Neutrophil (primary cell): ENCODE measurements at regions not wholly inside any gene's neighbourhood (a gene's known extent, or its start where the extent isn't known, plus 50 kb on each side); places are given as distances from the start of the nearest gene placed in this dataset.

Experiments
- H3K27ac ChIP-seq: fragments of 200-600 bp; sonication (generic); 2 replicates; pipeline ENCODE4 v1.5.1; 2016; ENCODE audit warnings: mild to moderate bottlenecking, moderate library complexity
- H3K27me3 ChIP-seq: fragments of 200-600 bp; sonication (generic); 2 replicates; pipeline ENCODE4 v1.6.0; 2016; ENCODE audit warnings: mild to moderate bottlenecking
- H3K36me3 ChIP-seq: fragments of 200-600 bp; sonication (generic); 2 replicates; pipeline ENCODE4 v1.5.1; 2017
- H3K4me1 ChIP-seq, 2 experiments: fragments of 200-600 bp in 1 of 2; sonication (generic) in 1 of 2; 1 replicate in 1 of 2; 2 replicates in 1 of 2; pipeline versions ENCODE4 v1.5.1 to v1.6.1; 2013 to 2016; ENCODE audit warnings: low read depth in 1 of 2, low read length in 1 of 2, mild to moderate bottlenecking in 1 of 2, moderate library complexity in 1 of 2; ENCODE audit not compliant: control insufficient read depth in 1 of 2, insufficient read depth in 1 of 2
- H3K4me3 ChIP-seq, 2 experiments: fragments of 200-600 bp in 1 of 2; sonication (generic) in 1 of 2; 1 replicate in 1 of 2; 2 replicates in 1 of 2; pipeline ENCODE4 v1.5.1; 2013 to 2016; ENCODE audit warnings: low read depth in 1 of 2, low read length in 1 of 2, mild to moderate bottlenecking in 1 of 2, moderate library complexity in 1 of 2
- H3K9me3 ChIP-seq: fragments of 200-600 bp; sonication (generic); 2 replicates; pipeline ENCODE4 v1.5.1; 2016
- TF ChIP-seq, protein P1 (sequence below): fragments of 200-600 bp; sonication (generic); IDR thresholded peaks from 2 replicates; pipeline ENCODE4 v1.5.1; 2016; ENCODE audit warnings: antibody characterized with exemption

DNA sequence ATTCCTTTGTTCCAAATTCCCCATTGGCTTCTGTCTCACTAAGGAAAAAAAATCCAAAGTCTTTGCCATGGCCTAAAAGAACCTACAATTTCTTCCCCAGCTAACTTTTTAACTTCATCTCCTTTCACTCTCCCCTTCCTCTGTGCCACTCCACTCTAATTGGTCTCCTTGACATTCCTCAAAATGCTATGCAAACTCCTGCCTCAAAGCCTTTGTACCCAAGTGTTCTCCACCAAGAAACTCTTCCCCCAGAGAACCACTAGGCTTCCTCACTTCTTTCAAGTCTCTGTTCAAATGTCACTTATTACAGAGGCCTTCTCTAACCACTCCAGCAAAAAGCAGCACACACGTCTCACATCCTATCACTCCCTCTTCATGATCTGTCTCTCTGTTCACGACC is 91.6 kb upstream of the NR4A3 start:
- no peak overlapping the region for H3K27ac ChIP-seq
- no peaks in the 10 kb centered on the region for H3K27me3 ChIP-seq
- TF ChIP-seq, protein P1, sequence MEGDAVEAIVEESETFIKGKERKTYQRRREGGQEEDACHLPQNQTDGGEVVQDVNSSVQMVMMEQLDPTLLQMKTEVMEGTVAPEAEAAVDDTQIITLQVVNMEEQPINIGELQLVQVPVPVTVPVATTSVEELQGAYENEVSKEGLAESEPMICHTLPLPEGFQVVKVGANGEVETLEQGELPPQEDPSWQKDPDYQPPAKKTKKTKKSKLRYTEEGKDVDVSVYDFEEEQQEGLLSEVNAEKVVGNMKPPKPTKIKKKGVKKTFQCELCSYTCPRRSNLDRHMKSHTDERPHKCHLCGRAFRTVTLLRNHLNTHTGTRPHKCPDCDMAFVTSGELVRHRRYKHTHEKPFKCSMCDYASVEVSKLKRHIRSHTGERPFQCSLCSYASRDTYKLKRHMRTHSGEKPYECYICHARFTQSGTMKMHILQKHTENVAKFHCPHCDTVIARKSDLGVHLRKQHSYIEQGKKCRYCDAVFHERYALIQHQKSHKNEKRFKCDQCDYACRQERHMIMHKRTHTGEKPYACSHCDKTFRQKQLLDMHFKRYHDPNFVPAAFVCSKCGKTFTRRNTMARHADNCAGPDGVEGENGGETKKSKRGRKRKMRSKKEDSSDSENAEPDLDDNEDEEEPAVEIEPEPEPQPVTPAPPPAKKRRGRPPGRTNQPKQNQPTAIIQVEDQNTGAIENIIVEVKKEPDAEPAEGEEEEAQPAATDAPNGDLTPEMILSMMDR = no peak
- H3K36me3 ChIP-seq = no peaks in the 10 kb centered on the region
- H3K9me3 ChIP-seq = no peaks in the 10 kb centered on the region
- peaks cover 9 to 12% of the 10 kb centered on the region in 2 experiments for H3K4me1 ChIP-seq
- H3K4me3 ChIP-seq = no peak overlapping the region

DNA sequence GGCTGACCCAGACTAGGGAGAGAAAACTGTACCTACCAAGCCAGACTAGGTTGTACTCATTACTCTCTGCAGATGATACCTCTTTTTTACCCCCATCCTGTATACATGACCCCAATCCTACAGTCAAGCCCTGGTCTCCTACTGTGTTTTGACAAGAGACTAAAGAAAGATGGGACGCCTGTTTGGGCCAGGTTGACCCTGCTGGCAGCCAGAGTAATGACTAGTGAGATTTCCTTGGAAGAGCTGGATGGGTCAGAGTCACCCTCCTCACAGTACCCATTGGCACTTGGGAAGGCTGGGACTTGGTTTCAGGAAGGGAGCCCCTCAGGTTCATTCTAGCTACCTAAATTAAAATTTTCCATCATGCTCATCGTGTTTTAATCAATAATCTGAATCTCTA is 89.7 kb upstream of the NR4A3 start:
- Histone ChIP-seq H3K27ac (no peak overlapping the region), H3K4me1 (peaks cover 9 to 12% of the 10 kb centered on the region in 2 experiments), H3K9me3 (no peaks in the 10 kb centered on the region), H3K4me3 (no peak overlapping the region), H3K36me3 (no peaks in the 10 kb centered on the region), H3K27me3 (no peaks in the 10 kb centered on the region)
- TF ChIP-seq, protein P1 = no peak

DNA sequence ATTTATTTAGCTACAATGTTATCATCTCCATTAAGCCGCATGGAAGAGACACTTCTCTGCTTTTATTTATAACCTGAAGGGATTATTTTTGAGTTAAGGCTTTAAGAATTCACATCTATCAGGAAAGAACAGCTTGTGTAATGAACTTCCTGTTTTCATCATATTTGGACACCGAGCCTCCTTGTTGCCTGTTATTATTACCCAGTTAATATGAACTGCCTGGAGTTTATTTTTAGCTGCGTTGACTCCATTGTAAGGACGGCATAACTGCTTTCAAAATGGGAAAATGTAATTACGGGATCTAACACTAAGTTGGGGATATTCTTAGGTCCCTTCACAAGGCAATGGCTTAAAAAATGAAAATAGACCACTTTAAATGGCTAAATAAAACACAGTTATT is 89.0 kb upstream of the NR4A3 start:
- H3K36me3 ChIP-seq = no peaks in the 10 kb centered on the region
- peaks cover 9 to 12% of the 10 kb centered on the region in 2 experiments for H3K4me1 ChIP-seq
- H3K27ac ChIP-seq = no peak overlapping the region
- H3K4me3 ChIP-seq = no peak overlapping the region
- no peaks in the 10 kb centered on the region for H3K27me3 ChIP-seq
- no peaks in the 10 kb centered on the region for H3K9me3 ChIP-seq
- TF ChIP-seq, protein P1 = no peak

DNA sequence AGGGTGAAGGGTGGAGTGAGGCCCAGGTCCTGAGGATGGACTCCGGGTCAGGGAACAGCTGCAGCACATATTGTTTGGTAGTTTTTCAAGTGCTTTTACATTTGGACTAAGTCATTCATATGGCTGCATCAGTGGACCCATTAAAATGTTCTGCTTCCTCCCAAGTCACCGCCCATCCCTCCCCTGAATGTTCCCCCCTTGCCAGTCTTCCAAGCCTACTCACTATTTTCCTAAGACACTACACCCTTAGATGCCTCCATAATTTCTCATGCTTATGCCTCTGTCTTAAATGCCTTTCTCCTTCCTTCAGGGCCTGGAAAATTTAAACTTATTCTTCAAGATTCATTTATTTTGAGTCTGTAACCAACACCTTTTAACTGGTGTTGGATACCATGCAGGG is 86.6 kb upstream of the NR4A3 start:
- H3K27me3 ChIP-seq = no peaks in the 10 kb centered on the region
- TF ChIP-seq, protein P1 = no peak

DNA sequence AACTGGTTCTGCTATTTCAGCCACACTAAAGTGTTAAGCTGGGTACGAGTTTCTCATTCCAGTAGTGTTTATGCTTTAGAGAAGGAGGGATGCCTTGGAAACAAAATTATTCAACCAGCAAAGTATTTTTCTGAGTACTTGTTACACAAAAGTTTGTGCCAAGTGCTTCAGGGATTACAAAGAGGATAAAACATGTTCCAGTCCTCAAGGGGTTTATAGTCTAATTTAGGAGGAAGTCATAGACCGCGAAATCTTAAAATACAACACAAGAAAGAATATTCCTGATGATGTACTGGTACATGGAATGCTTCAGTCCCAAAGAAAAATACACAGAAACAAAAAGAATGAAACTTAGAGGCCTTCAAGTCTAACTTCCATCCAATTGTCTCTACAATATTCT is 85.4 kb upstream of the NR4A3 start:
- Histone ChIP-seq H3K36me3 (no peaks in the 10 kb centered on the region), H3K4me3 (no peak overlapping the region), H3K9me3 (no peaks in the 10 kb centered on the region), H3K27me3 (no peaks in the 10 kb centered on the region), H3K27ac (no peak overlapping the region), H3K4me1 (peaks cover 9 to 12% of the 10 kb centered on the region in 2 experiments)
- TF ChIP-seq, protein P1 = no peak

More for the DNA sequence above, 86.6 kb upstream of the NR4A3 start:
- no peaks in the 10 kb centered on the region for H3K36me3 ChIP-seq
- no peak overlapping the region for H3K27ac ChIP-seq
- H3K9me3 ChIP-seq = no peaks in the 10 kb centered on the region
- peaks cover 9 to 12% of the 10 kb centered on the region in 2 experiments for H3K4me1 ChIP-seq
- no peak overlapping the region for H3K4me3 ChIP-seq

DNA sequence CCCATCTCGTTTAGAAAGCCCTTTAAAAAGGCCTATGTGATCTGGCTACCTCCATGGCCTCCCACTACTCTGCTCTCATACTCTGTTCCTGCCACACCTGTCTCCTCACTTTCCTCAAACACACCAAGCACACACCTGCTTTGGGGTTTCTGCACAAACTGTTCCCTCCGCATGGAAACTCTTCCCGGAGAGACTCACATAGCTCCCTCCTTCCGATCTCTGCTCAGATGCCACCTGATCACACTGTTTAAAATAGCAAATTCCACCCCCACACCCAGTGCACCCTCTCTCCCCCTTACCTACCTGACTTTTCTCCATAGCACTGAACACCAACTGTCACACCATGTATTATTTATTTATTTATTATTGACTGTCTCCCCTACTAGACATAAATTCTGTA is 84.0 kb upstream of the NR4A3 start:
- TF ChIP-seq, protein P1 = no peak
- H3K9me3 ChIP-seq = no peaks in the 10 kb centered on the region
- peaks cover 5 to 8% of the 10 kb centered on the region in 2 experiments for H3K4me1 ChIP-seq
- H3K27ac ChIP-seq = no peak overlapping the region
- no peaks in the 10 kb centered on the region for H3K36me3 ChIP-seq
- no peaks in the 10 kb centered on the region for H3K27me3 ChIP-seq
- no peak overlapping the region for H3K4me3 ChIP-seq
